ENCODE measurements at regions not wholly inside any gene's neighbourhood (a gene's known extent, or its start where the extent isn't known, plus 50 kb on each side); places are given as distances from the start of the nearest gene placed in this dataset.

GRCh38 chr12:91609283-91609682, 426.7 kb upstream of the DCN start:
- no peak for DNase-seq

- no peak for DNase-seq
Observed at GRCh38 chr12:91608542-91608941, 425.9 kb upstream of the DCN start.

DNA sequence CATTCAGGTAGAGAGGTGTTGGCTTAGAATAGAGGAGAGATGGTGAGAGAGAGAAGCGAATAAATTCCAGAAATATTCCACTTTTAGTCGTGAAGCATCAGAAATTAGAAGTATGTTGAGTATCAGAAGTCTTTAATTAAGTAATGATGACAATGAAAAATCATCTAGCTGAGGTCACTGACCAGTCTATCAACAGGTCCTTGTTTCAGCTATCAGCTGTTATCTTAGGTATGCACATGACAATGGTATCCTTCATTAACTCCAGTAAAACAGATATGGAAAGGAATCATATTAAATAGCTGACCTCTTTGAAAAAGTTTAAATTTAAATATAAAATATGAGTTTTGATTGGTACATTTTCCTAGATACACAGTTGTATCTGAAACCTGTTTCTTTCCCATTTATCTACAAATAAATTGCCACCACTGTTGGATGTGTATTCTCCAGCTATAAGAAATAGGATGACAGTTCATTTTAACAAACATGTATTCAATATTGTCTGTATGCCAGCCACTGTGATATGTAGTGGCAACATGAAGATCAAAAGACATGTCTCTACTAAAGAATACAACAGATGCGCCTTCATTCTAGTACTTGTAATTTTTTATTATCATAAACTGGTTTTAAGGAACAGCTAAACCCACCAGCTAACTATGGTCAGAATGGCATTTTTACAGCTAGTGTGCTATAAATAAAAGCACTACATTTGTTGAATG, 424.2 kb upstream of the DCN start:
- DNase-seq: no peak

- no peak for DNase-seq
Observed at GRCh38 chr12:91604897-91605296, 422.3 kb upstream of the DCN start.

DNA sequence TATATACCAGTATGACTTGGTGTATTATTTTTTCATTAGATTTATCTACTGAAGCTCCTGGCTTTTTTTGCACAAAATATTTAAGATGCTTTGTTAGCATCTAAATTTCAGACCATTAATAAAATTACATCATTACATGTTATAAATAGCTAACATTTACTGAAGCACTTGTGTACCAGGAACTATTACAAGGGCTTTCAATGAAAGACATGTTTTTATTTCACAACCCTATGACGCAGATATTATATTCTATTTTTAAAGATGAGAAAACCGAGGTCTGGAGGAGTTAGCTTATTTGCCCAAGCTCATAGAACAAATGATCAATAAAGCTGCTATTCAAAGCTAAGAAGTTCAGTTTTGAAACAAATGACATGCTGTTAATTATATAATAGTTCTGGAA, 420.4 kb upstream of the DCN start:
- DNase-seq: no peak

DNA sequence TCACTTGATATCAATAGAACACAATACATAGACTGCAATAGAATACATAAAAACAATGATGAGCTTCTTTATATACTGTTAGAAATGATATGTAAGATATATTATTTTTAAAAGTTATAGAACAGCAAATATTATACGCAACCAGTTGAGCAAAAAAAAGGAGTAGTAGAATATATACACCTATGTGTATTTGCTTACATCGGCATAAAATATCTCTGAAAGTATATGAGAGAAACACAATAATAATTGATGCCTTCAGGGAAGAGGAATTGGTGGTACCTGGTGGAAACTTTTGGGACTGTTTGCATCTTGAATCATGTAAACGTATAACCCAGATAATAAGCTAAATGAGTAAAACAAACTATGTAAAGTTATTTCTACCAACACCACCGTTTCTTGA, 418.4 kb upstream of the DCN start:
- no peak for DNase-seq

DNA sequence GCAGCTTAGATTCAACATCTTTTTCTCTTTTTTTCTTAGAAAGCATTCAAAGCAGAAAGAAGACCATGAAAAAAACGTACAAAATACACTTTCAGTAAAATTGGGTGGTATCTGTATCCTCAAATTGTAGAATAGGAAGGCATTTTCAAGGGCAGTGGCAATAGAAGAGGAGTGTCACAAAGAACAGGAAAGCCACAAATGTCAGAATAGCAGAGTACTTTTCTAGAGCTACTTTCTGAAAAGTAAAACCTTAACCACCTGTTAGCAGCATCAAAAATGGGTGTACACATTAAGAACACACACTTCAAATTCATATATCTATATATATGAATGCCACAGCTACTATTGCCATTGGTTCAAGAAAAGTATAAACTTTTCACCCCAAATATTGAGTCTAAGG, 412.1 kb upstream of the DCN start:
- DNase-seq: no peak

DNA sequence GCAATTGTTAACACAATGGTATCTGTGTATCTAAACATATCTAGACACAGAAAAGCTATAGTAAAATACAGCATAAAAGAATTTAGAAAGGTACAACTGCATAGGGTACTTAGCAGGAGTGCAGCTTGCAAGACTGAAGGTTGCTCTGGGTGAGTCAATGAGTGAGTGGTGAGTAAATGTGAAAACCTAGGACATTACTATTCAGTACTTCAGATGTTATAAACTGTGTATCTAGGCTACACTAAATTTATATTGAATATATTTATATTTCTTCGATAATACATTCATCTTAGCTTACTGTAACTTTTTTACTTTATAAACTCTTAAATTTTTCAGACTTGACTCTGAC, 409.0 kb upstream of the DCN start:
- DNase-seq: no peak

DNA sequence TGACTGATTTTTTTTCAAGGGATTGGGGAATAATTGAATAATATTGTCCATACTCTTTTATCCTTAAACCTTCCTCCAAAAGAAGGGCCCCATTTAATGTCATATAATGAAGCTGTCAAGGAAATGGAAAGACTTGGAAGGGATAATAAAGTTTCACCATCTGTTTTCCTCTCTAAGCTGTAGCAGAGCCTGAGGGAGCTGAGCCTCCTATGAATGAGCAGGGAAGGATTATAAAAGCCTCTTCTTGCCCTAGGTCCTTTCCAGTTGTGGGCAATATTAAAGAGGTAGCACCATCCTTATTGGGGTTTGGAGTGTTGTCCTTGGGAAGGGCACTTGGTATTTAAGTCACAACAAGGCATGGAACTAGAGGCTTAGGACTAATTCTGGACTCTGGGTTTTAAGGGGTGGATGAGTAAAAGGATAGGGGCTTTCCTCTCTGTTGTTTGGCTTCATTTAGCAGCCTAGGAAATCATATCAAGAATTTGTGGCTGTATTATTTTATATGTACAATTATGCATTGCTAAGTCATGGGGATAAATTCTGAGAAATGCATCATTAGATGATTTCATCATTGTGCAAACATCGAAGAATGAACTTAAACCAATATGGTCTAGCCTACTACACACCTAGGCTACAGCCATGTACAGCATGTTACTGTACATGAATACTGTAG, 408.5 kb upstream of the DCN start:
- DNase-seq: no peak

GRCh38 chr12:91588874-91589454, 406.3 kb upstream of the DCN start:
- DNase-seq: peak in 1 of 2 experiments; percentile 7

DNA sequence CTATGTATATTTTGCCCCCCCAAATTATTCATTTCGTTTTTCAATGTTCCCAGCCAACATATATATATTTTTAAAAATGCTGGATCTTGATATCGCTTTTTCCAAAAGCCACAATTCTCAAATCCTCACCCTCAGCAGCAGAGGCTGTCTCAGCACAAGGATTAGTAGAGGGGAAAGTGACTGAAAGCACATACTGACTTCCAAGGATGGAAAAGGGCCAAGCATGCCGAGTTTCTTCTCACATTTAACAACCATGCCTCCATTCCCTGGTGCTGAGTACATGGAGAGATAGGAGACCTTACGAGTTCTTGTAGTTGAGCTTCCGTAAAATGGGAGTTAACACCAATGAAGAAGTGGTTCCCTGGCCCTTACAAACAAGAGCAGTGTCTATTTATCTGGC, 403.4 kb upstream of the DCN start:
- no peak for DNase-seq

DNA sequence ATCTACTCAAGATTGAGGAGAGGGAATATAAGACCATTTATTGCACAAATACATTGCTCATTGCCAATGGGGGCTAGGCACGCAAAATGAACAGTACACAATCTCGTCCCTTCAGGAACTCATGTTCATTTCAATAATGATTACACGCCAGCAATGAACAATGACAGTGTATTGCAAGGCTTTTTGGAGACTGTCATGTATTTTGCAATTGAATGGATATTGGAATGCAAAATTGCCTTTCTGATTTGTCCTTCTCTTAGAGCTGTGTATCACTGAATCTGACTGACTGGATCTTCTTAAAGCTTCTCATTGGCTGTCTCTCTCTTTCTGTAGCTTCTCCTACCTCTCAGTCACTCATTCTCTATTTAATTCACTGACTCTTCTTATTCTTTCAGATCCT, 400.2 kb upstream of the DCN start:
- DNase-seq: no peak

DNA sequence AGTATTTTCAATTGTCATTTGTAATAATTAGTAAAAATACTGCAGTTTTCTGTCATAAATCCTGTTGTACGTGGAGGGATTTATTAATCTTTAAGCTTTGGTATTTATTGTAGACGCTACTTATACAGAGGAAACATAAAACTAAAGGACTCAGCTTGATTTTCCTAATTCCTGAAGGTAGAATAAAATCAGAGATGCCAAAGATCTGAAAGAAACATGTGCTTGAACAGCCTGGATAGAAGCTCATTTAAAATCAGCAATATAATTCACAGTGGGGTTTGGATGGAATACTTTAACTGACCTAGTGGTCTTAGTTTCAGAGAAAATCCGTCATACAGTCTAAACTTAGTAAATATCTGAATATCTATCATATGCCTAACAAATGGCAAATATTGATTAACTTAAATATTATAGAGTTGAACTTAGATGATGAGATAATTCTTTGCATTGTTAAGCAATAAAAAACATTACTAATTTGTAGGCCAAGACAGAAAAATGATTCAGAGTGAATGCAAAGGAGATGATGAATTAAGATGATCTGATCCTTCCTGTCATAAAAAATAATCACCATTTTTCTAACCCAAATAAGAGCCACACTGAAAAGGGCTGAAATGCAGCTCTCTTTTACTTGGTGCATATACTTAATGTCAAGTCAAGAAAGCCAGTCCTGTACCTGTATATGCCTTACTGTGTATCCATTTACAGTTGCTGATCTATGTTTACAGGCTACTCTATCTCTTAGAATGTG, 397.1 kb upstream of the DCN start:
- no peak for DNase-seq

DNA sequence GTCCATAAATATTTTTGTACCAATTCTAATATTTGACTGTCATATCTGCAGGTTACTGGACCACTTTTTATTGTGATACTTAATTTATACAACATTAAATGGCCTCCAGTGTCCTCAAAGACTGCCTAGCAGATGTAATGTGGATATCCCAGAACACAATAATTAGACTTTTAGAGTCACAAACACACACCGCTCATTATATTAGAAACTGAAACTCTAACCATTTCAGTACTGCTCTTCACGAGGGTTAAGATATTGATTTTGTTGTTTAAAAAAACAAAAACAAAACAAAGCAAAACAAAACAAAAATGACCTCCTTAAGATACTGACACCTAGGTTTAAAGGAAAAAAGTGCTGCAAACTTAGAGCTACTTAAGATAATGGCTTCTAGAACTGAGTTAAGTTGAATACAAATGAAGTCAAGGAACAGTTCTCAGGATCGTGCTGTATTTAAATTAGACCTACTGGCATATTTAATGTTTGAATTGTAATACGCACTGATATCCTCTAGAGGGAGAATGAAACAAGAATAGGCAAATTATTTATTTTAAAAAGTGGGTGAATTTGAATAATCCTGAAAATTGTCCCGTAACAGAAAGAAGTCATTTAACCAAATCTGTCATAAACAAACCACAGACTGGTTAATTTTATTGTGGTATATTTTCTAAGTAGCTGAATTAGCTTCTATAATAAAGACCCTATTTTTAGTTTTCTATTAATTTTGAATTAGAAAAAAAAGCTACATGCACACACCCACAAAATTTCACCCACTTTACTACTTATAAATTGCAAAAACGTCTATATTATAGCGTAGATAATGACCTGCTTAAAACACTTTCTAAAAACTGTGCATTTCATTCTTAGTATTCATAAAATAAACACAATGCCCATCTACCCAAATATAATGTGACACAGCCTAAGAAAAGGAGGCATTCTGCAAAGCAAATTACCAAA, 395.2 kb upstream of the DCN start:
- DNase-seq: peak; percentile 63 to 77

- no peak for DNase-seq
Observed at GRCh38 chr12:91576432-91576831, 393.8 kb upstream of the DCN start.

GRCh38 chr12:91575630-91576029, 393.0 kb upstream of the DCN start:
- no peak for DNase-seq

GRCh38 chr12:91574975-91575374, 392.4 kb upstream of the DCN start:
- no peak for DNase-seq

- no peak for DNase-seq
Observed at GRCh38 chr12:91574391-91574790, 391.8 kb upstream of the DCN start.

DNA sequence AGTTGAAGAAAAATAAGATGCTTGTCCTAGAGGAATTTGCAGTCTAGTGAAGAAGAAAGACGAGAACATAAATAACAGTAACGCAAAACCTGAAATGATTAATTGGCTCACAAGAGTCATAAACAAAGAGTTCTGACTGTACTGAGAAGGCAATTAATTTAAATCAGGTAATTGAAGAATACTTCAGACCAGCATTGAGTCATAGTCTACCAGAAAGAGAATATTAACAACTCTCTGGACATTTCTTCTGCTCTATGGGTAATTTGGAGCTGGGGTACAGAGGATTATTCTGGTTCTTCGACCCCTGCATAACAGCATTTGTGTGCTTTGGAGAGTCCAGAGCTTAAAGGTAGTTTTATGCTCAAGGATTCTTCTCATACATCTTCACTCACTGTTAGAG, 390.3 kb upstream of the DCN start:
- no peak for DNase-seq

DNA sequence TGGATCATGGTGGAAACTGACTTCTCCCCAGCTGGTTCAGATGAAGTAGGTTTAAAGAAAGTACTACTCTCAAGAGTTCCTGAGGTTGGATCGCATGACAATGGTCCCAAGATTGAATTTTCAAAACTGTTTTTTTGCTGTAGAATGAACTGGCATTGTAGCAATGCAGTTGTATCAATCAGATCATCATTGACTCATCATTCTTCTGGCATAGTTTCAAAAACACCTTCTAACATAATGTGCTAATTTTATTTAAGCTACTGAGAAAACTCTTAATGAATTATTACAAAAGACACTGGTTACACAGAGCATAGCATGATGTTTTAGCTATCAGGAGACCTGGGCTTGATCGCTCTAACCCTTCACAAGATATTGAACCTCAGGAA, 384.5 kb upstream of the DCN start:
- DNase-seq: no peak

GRCh38 chr12:91566328-91567099, 383.9 kb upstream of the DCN start:
- DNase-seq: no peak

GRCh38 chr12:91565846-91566245, 383.2 kb upstream of the DCN start:
- DNase-seq: no peak

All from Kasumi-1 (cell line).